ENCODE measurements at regions not wholly inside any gene's neighbourhood (a gene's known extent, or its start where the extent isn't known, plus 50 kb on each side); places are given as distances from the start of the nearest gene placed in this dataset.

DNA sequence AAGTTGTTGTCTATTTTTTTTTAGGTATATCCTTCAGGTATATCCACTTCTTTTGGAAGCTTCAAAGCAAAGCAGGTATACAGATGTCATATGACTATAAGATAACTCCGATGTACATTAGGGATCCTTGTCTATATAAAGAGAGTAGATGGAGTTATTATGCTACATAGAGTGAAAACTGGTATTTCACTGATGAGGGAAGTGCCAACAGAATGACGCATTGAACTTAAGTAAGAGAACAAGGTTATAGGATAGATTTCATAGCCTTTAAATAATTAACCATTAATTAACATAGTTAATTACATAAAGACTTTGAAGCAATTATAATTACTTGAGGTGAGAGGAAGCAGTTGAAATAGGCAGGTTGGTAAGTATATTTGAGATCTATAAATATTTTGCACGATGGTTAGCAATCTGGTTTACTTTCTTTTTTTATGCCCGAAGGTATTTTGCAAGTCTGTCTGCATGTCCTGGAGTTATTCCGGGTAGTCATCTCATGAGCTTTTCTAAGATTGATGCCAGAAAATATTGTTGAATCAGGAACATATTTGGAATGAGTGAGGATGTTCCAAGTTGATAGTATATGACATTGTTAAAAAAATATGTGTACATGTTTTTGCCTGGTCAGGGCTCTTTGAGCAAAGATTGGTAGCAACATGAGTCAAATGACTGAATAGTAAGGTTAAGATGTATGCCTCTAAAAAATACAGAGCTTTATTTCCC is 299.5 kb upstream of the KCNMB2 start:
- FAIRE-seq (no peak), DNase-seq (ENCODE audit: insufficient read length) (no peak)
- TF ChIP-seq POLR2AphosphoS5 (IDR thresholded peaks at IDR 0.05; ENCODE audit: low read depth, low read length) = no peak
- no peak for TF ChIP-seq POLR2A (IDR thresholded peaks at IDR 0.05; ENCODE audit: low read depth, low read length)
- TF ChIP-seq TAF1 (IDR thresholded peaks at IDR 0.05; ENCODE audit: borderline replicate concordance, low read depth, low read length) = no peak

DNA sequence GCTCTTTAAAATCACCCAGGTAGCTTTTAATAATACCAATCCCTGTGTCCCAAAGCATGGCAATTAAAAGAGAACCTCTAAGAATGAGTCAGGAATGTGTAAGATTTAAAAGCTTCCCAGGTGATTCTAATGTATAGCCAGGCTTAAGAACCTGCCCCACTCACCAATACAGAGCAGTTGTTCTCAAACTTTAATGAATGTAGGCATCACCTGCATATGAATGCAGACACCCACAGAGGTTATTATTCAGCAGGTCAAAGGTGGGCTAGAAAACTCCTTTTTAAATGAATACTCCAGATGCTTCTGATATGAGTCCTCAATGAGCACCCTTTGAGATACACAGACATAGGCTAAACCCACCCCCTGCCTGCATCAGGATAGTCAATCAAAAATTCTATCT is 298.1 kb upstream of the KCNMB2 start:
- DNase-seq (ENCODE audit: insufficient read length) (no peak), FAIRE-seq (no peak)
- TF ChIP-seq POLR2A (IDR thresholded peaks at IDR 0.05; ENCODE audit: low read depth, low read length) (no peak), POLR2AphosphoS5 (IDR thresholded peaks at IDR 0.05; ENCODE audit: low read depth, low read length) (no peak), TAF1 (IDR thresholded peaks at IDR 0.05; ENCODE audit: borderline replicate concordance, low read depth, low read length) (no peak)

DNA sequence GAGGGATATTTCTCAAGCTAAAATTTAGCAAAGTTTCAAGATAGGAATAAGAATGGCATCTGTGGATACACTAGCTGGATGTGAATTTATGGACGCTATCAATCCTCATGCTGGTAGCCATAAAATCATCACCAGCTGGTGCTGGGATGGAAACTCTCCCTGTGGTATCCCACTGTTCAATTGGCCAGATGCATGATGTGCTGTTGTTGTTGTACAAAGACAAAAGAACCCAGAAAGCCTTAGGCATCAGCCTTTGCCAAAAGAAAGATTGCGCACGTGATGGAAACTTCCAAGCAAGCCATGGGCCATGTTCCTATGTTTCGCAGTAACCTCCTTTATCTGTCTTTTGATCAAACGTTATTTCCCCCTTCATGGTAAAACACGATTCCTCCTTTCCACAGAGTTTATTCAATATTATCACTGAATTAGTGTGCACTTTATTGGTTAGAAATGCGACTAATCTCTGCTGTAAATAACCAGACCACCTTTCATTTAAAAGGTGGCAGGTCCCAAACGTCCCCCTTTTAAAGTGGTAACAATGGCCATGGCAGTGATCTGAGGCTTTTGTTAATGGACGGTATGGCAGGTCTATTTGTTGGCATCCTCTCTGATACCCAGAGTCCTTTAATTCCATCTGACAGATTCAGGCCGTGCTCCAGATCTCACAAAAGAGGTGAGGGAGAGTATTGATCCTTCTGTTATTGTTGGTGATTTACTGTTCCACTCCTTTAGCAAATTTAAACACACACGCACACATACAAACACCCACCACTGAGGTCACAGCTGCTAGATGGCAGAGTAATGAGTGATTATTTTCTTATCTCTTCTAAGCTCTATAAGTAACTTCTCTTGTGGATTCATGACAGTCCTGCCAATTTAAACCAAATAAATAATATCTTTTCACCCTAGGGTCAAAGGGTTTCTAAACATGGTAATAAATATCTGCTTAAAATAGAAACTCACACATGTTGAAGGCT is 291.2 kb upstream of the KCNMB2 start:
- FAIRE-seq = no peak
- DNase-seq (ENCODE audit: insufficient read length) = no peak
- no peak for TF ChIP-seq POLR2A (IDR thresholded peaks at IDR 0.05; ENCODE audit: low read depth, low read length)
- TF ChIP-seq POLR2AphosphoS5 (IDR thresholded peaks at IDR 0.05; ENCODE audit: low read depth, low read length) = no peak
- no peak for TF ChIP-seq TAF1 (IDR thresholded peaks at IDR 0.05; ENCODE audit: borderline replicate concordance, low read depth, low read length)

DNA sequence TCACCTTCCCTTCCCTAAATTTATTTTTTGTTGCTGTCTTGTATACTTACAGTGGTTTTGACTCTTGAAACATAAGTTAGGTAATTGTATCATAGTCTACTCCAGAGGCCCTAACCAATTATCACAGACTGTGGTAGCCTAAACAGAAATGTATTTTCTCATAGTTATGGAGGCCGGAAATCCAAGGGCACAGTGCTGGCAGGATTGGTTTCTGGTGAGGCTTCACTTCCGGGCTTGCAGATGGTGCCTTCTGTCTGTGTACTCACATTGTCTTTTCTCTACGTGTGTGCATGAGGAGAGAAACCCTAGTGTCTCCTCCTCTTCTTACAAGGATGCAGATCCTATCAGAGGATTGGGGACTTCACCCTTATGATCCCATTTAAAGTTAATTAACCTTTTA is 290.2 kb upstream of the KCNMB2 start:
- no peak for TF ChIP-seq POLR2AphosphoS5 (IDR thresholded peaks at IDR 0.05; ENCODE audit: low read depth, low read length)
- no peak for TF ChIP-seq POLR2A (IDR thresholded peaks at IDR 0.05; ENCODE audit: low read depth, low read length)
- TF ChIP-seq TAF1 (IDR thresholded peaks at IDR 0.05; ENCODE audit: borderline replicate concordance, low read depth, low read length) = no peak
- no peak for DNase-seq (ENCODE audit: insufficient read length)
- no peak for FAIRE-seq

DNA sequence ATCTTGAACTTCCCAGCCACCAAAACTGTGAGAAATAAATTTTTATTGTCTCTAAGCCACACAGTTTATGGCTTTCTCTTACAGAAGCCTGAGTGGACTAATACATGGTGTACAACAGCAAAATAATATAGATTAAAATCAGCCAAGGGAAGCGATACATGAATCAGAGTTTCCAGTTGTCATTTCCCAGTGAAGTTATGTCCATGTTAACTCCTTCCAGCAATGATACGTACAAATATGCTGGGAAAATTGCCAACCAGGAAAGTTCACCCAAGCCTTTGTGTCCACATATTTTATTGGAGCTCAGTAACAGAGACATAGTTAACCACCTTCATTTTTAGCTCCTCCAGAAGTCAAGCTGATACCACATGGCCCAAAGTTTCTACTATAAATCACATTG is 280.9 kb upstream of the KCNMB2 start:
- TF ChIP-seq POLR2A (IDR thresholded peaks at IDR 0.05; ENCODE audit: low read depth, low read length) (no peak), TAF1 (IDR thresholded peaks at IDR 0.05; ENCODE audit: borderline replicate concordance, low read depth, low read length) (no peak), POLR2AphosphoS5 (IDR thresholded peaks at IDR 0.05; ENCODE audit: low read depth, low read length) (no peak)
- FAIRE-seq (no peak), DNase-seq (ENCODE audit: insufficient read length) (no peak)

DNA sequence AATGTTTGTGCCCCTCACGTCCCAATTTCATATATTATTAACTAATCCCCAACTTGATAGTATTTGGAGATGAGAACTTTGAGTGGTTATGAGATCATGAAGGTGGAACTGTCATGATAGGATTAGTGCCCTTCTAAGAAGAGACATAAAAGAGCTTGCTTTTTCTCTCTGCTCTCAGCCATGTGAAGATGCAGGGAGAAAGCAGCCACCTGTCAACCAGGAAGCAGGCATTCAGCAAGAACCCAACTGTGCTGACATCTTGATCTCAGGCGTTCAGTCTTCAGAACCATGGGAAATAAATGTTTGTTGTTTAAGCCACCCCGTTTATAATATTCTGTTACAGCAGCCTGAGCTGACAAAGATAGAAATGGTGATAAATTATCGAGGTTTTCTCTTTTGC is 278.7 kb upstream of the KCNMB2 start:
- DNase-seq (ENCODE audit: insufficient read length) = no peak
- no peak for TF ChIP-seq POLR2AphosphoS5 (IDR thresholded peaks at IDR 0.05; ENCODE audit: low read depth, low read length)
- TF ChIP-seq TAF1 (IDR thresholded peaks at IDR 0.05; ENCODE audit: borderline replicate concordance, low read depth, low read length) = no peak
- TF ChIP-seq POLR2A (IDR thresholded peaks at IDR 0.05; ENCODE audit: low read depth, low read length) = no peak
- FAIRE-seq = no peak

DNA sequence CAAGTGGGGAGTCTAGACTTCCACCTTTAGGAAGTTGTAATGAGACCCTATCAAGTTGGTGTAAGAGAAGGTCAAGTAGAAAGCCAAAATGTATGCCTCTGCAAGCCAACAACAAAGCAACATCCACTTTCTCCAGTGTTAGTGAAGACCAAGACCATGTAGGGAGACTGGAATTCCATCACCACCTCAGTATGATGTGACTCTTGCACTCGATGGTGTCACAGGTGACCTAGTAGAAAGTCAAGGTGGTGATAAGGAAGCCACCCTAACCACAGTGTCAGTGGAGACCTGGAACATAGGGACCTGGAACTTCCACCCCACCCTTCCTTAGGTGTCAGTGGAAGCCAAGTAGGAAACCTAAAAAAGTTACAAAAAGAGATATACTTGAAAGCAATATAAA is 278.1 kb upstream of the KCNMB2 start:
- DNase-seq (ENCODE audit: insufficient read length) (no peak), FAIRE-seq (no peak)
- TF ChIP-seq POLR2AphosphoS5 (IDR thresholded peaks at IDR 0.05; ENCODE audit: low read depth, low read length) (no peak), TAF1 (IDR thresholded peaks at IDR 0.05; ENCODE audit: borderline replicate concordance, low read depth, low read length) (no peak), POLR2A (IDR thresholded peaks at IDR 0.05; ENCODE audit: low read depth, low read length) (no peak)

DNA sequence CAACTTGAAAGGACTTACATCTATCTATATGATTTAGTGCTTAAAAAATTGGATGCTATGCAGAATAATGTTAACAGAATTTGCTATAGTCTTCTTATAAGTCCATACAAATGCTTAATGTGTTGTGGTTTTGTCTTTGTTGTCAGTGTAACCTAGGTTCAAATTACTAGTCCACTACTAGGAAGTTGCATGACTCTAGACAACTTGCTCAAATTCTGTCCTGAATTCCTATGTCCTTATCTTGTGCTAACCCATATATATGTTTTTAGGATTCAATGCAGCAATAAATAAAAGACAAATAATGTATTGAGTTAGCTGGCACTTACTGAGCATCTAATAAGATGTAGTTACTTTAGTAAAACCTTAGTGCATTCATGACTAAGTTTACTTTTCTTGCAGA is 276.5 kb upstream of the KCNMB2 start:
- TF ChIP-seq TAF1 (IDR thresholded peaks at IDR 0.05; ENCODE audit: borderline replicate concordance, low read depth, low read length) (no peak), POLR2A (IDR thresholded peaks at IDR 0.05; ENCODE audit: low read depth, low read length) (no peak), POLR2AphosphoS5 (IDR thresholded peaks at IDR 0.05; ENCODE audit: low read depth, low read length) (no peak)
- FAIRE-seq (no peak), DNase-seq (ENCODE audit: insufficient read length) (no peak)

DNA sequence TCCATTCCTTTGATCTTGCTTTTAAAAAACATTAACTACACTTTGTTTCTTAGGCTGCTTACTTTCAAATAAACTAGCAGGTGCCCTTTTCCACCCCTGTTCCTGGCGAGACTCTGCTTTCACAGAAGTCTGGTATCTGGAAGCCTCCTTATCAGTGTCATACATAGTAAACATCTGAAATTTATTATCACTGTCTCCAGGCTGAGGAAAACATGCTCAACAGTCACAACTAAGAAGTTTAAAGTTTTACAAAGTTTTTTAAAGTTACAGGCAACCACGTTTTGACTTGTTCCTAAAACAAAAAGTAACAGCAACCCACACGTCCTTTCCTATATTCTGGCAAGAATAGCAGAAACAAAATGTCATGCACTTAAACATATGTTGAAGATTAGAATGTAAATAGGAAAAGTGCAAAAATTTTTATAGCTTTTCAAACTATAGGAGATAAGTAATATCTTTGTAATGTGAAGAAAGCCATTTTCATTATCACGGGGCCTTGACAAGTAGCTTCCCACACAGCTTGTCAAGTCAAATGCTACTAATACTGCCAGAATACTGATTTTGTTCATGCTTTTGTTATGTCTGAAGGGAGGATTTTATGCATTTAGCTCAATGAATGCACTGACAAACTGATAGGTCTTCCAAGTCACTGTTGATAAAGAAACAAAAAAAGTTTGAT is 275.2 kb upstream of the KCNMB2 start:
- DNase-seq (ENCODE audit: insufficient read length) = no peak
- no peak for FAIRE-seq
- TF ChIP-seq POLR2AphosphoS5 (IDR thresholded peaks at IDR 0.05; ENCODE audit: low read depth, low read length) = no peak

DNA sequence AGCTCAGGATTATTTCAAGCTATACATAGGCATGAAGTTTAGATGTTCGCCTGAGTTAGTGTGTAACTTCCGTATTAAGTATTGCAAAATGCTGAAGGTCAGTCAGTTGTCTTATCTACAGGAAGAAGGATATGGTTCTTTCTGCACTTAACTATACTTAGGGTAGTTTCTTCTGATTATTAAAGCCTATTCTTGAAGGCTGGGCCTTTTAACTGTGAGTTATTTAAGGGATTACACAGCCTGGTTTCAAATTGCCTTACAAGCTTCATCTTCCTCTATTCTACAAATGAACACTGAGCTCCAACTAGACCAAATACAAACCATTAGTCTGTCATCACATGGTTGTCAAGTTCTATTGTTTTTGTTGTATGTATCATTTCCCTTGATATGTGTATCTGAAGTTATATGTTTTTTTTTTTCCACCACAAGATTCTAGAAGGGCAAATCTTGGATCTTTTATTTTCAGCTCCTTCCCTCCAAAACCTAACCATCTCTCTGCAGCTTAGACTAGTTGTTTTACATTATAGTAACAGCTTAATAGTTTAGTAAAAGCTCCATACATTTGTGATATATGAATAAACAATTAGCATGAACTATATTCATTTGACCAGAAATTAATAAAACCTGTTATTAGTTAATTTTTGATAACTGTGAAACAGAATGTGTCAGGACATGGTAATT is 272.9 kb upstream of the KCNMB2 start:
- FAIRE-seq (no peak), DNase-seq (ENCODE audit: insufficient read length) (no peak)
- TF ChIP-seq POLR2AphosphoS5 (IDR thresholded peaks at IDR 0.05; ENCODE audit: low read depth, low read length) (no peak), POLR2A (IDR thresholded peaks at IDR 0.05; ENCODE audit: low read depth, low read length) (no peak), TAF1 (IDR thresholded peaks at IDR 0.05; ENCODE audit: borderline replicate concordance, low read depth, low read length) (no peak)
